PC-9 (cell line): ENCODE measurements at regions not wholly inside any gene's neighbourhood (a gene's known extent, or its start where the extent isn't known, plus 50 kb on each side); places are given as distances from the start of the nearest gene placed in this dataset.

Experiments used
- CTCF ChIP-seq: fragments of 200-600 bp; sonication (generic); conservative IDR thresholded peaks from 2 replicates; pipeline ENCODE4 v1.6.1; 2017; ENCODE audit warnings: mixed run types, antibody characterized with exemption, mild to moderate bottlenecking, moderate library complexity
- EZH2 ChIP-seq: fragments of 200-600 bp; sonication (generic); IDR thresholded peaks from 2 replicates; pipeline ENCODE4 v1.8.0; 2017; ENCODE audit warnings: antibody characterized with exemption, low read depth

DNA sequence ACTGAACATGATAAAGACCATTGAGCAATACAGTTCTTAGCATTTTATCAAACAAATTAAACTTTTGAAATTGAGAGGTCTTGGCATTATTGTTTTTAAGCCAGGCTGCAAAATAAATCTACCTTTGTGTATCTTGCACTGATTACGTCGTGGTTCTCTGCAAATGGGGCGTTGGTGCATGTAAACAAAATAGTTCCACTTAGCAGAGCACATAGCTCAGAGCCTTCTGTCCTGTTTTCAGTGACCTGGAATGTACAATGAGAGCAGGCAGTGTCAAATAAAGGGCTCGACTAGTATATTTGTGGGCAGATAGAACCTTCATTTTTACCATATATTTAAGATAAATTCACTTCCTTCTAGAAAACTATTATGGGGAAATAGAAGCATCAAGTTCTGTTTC is 333.9 kb upstream of the SMIM30 start:
- TF ChIP-seq CTCF (no peak), EZH2 (no peak)
